ENCODE measurements at regions not wholly inside any gene's neighbourhood (a gene's known extent, or its start where the extent isn't known, plus 50 kb on each side); places are given as distances from the start of the nearest gene placed in this dataset.

- Histone ChIP-seq H3K9me3 (ENCODE audit: control insufficient read depth in 4 of 4, insufficient read depth in 3 of 4, low read length in 3 of 4) (peaks cover 0 to 4% (median under 1%) of the 10 kb centered on the region in 4 donors), H3K4me3 (no peak overlapping the region), H3K27ac (ENCODE audit: low read depth in 1 of 2, low read length in 1 of 2) (no peak overlapping the region), H3K36me3 (ENCODE audit: control insufficient read depth in 4 of 4, insufficient read depth in 4 of 4, low read length in 4 of 4) (no peaks in the 10 kb centered on the region), H3K4me1 (ENCODE audit: control insufficient read depth in 5 of 5, insufficient read depth in 5 of 5, low read length in 5 of 5) (no peaks in the 10 kb centered on the region), H3K9ac (ENCODE audit: insufficient read depth in 1 of 2, low read length in 2 of 2) (no peak overlapping the region), H3K27me3 (ENCODE audit: control insufficient read depth in 3 of 3, insufficient read depth in 3 of 3, low read length in 2 of 3) (no peaks in the 10 kb centered on the region)
- ATAC-seq (ENCODE audit: insufficient read depth, low FRiP score) (no peak), DNase-seq (no peak)
- no peak for TF ChIP-seq CTCF (IDR thresholded peaks at IDR 0.05; ENCODE audit: control extremely low read depth, extremely low read depth)
- WGBS, 2 donors: 94 to 95% methylated on average over 5 of the region's 5 CpGs
Observed at GRCh38 chr16:6940968-6941367, 391.7 kb upstream of the RBFOX1 start.

GRCh38 chr16:6937641-6938040, 395.0 kb upstream of the RBFOX1 start:
- no peak for ATAC-seq (ENCODE audit: insufficient read depth, low FRiP score)
- 80 to 86% methylated on average over 5 of the region's 5 CpGs for WGBS, 2 donors
- H3K9ac ChIP-seq (ENCODE audit: insufficient read depth in 1 of 2, low read length in 2 of 2): no peak overlapping the region
- no peak overlapping the region for H3K27ac ChIP-seq (ENCODE audit: low read depth in 1 of 2, low read length in 1 of 2)
- DNase-seq: no peak
- H3K9me3 ChIP-seq (ENCODE audit: control insufficient read depth in 4 of 4, insufficient read depth in 3 of 4, low read length in 3 of 4): peaks cover 0 to 4% (median 0%) of the 10 kb centered on the region in 4 donors
- no peaks in the 10 kb centered on the region for H3K4me1 ChIP-seq (ENCODE audit: control insufficient read depth in 5 of 5, insufficient read depth in 5 of 5, low read length in 5 of 5)
- no peak overlapping the region for H3K4me3 ChIP-seq
- H3K36me3 ChIP-seq (ENCODE audit: control insufficient read depth in 4 of 4, insufficient read depth in 4 of 4, low read length in 4 of 4): no peaks in the 10 kb centered on the region
- H3K27me3 ChIP-seq (ENCODE audit: control insufficient read depth in 3 of 3, insufficient read depth in 3 of 3, low read length in 2 of 3): no peaks in the 10 kb centered on the region
- TF ChIP-seq CTCF (IDR thresholded peaks at IDR 0.05; ENCODE audit: control extremely low read depth, extremely low read depth): no peak

DNA sequence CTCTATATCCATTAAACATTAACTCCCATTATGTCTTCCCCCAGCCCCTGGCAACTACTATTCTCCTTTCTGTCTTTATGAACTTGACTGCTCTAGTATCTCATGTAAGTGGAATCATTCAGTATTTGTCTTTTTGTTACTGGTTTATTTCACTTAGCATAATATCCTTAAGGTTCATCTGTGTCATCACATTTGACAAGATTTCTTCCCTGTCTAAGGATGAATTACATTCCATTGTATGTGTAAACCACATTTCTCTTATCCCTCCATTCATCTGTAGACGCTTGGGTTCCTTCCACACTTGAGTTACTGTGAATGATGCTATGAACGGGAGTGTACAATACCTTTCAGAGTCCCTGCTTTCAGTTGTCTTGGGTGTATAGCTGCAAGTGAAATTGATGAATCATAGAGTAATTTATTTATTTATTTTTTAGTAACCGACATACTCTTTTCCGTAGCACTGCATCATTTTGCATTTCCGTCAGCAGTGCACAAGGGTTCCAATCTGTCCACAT, 399.7 kb upstream of the RBFOX1 start:
- peaks cover 0 to 3% (median 0%) of the 10 kb centered on the region in 3 donors for H3K27me3 ChIP-seq (ENCODE audit: control insufficient read depth in 3 of 3, insufficient read depth in 3 of 3, low read length in 2 of 3)
- no peaks in the 10 kb centered on the region for H3K4me1 ChIP-seq (ENCODE audit: control insufficient read depth in 5 of 5, insufficient read depth in 5 of 5, low read length in 5 of 5)
- DNase-seq: no peak
- H3K4me3 ChIP-seq: no peak overlapping the region
- H3K27ac ChIP-seq (ENCODE audit: low read depth in 1 of 2, low read length in 1 of 2): no peak overlapping the region
- no peak for TF ChIP-seq CTCF (IDR thresholded peaks at IDR 0.05; ENCODE audit: control extremely low read depth, extremely low read depth)
- no peaks in the 10 kb centered on the region for H3K36me3 ChIP-seq (ENCODE audit: control insufficient read depth in 4 of 4, insufficient read depth in 4 of 4, low read length in 4 of 4)
- no peak for ATAC-seq (ENCODE audit: insufficient read depth, low FRiP score)
- peaks cover 0 to 6% (median 0%) of the 10 kb centered on the region in 4 donors for H3K9me3 ChIP-seq (ENCODE audit: control insufficient read depth in 4 of 4, insufficient read depth in 3 of 4, low read length in 3 of 4)
- 88 to 91% methylated on average over 5 of the region's 5 CpGs for WGBS, 2 donors
- no peak overlapping the region for H3K9ac ChIP-seq (ENCODE audit: insufficient read depth in 1 of 2, low read length in 2 of 2)

DNA sequence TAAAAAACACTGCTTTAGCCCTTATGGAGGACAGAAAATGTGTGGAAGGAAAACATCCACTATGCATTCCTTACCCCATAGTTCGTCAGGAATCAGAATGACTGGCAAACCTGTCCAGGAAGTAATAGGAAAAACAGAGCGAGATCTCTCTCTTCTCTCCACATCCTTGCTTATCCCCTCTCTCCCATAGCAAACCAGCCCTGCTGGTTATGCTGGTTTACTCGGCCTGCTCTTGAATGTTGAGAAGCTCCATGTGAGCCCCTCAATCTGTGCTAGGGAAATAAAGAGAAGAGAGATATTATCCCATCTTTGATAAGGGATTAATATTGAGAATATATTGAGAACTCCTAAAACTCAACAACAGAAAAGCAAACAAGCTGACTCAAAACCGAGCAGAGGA, 402.8 kb upstream of the RBFOX1 start:
- peak in 1 of 3 donors; percentile 3 for DNase-seq
- no peak overlapping the region for H3K4me3 ChIP-seq
- H3K9me3 ChIP-seq (ENCODE audit: control insufficient read depth in 4 of 4, insufficient read depth in 3 of 4, low read length in 3 of 4): peaks cover 0 to 6% (median 0%) of the 10 kb centered on the region in 4 donors
- no peak overlapping the region for H3K9ac ChIP-seq (ENCODE audit: insufficient read depth in 1 of 2, low read length in 2 of 2)
- 50 to 57% methylated on average over 4 of the region's 4 CpGs for WGBS, 2 donors
- no peak for ATAC-seq (ENCODE audit: insufficient read depth, low FRiP score)
- H3K27me3 ChIP-seq (ENCODE audit: control insufficient read depth in 3 of 3, insufficient read depth in 3 of 3, low read length in 2 of 3): peaks cover 0 to 3% (median 0%) of the 10 kb centered on the region in 3 donors
- H3K27ac ChIP-seq (ENCODE audit: low read depth in 1 of 2, low read length in 1 of 2): no peak overlapping the region
- TF ChIP-seq CTCF (IDR thresholded peaks at IDR 0.05; ENCODE audit: control extremely low read depth, extremely low read depth): no peak
- no peaks in the 10 kb centered on the region for H3K4me1 ChIP-seq (ENCODE audit: control insufficient read depth in 5 of 5, insufficient read depth in 5 of 5, low read length in 5 of 5)
- H3K36me3 ChIP-seq (ENCODE audit: control insufficient read depth in 4 of 4, insufficient read depth in 4 of 4, low read length in 4 of 4): no peaks in the 10 kb centered on the region

All from lung (tissue), 11 donors.